Progenitor cell of endocrine pancreas (in vitro differentiated cells): ENCODE measurements at regions not wholly inside any gene's neighbourhood (a gene's known extent, or its start where the extent isn't known, plus 50 kb on each side); places are given as distances from the start of the nearest gene placed in this dataset.

Experiments
- DNase-seq: peaks from one replicate; pipeline ENCODE4 v3.0.0; 2021; ENCODE audit warnings: low spot score; ENCODE audit not compliant: unreplicated experiment
- H3K27ac Mint-ChIP-seq: 2 replicates; pipeline ENCODE4 v1.8.0; 2021; ENCODE audit warnings: mild to moderate bottlenecking, moderate library complexity, mixed read lengths
- H3K27me3 Mint-ChIP-seq: 2 replicates; pipeline ENCODE4 v1.8.0; 2021; ENCODE audit warnings: mixed read lengths
- H3K36me3 Mint-ChIP-seq: 2 replicates; pipeline ENCODE4 v1.8.0; 2022; ENCODE audit warnings: mixed read lengths; ENCODE audit not compliant: insufficient read depth
- H3K4me1 Mint-ChIP-seq: 2 replicates; pipeline ENCODE4 v1.8.0; 2021; ENCODE audit warnings: low read depth, mixed read lengths
- H3K4me3 Mint-ChIP-seq: 2 replicates; pipeline ENCODE4 v1.8.0; 2021; ENCODE audit warnings: low read depth, mild to moderate bottlenecking, moderate library complexity, mixed read lengths
- H3K9me3 Mint-ChIP-seq: 2 replicates; pipeline ENCODE4 v1.8.0; 2021; ENCODE audit warnings: low read depth, mixed read lengths
- TF ChIP-seq, protein P1 (sequence below): fragments of 200-600 bp; sonication (generic); IDR thresholded peaks from one replicate; pipeline ENCODE4 v1.5.0; 2021; ENCODE audit warnings: antibody characterized with exemption, mild to moderate bottlenecking; ENCODE audit not compliant: unreplicated experiment

DNA sequence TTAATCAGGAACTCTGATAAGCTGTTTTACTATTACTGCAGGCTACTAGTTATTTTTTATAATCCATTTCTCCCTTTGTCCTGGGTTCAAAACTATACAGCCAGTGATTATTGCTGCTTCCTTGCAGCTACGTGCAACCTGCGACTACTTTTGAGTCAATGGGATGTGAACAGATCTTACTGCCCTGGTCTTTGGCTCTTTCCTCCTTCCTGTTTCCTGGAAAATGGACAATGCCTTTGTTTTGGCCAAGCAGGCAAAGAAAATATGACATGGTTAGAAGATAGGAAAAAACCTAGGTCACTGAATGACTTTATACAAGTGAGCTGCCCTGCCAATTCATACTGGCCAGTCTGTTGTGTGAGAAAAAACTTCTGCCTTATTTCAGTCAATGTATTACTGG lies 201.2 kb upstream of the KLF12 start:
- no peak for DNase-seq
- TF ChIP-seq, protein P1, sequence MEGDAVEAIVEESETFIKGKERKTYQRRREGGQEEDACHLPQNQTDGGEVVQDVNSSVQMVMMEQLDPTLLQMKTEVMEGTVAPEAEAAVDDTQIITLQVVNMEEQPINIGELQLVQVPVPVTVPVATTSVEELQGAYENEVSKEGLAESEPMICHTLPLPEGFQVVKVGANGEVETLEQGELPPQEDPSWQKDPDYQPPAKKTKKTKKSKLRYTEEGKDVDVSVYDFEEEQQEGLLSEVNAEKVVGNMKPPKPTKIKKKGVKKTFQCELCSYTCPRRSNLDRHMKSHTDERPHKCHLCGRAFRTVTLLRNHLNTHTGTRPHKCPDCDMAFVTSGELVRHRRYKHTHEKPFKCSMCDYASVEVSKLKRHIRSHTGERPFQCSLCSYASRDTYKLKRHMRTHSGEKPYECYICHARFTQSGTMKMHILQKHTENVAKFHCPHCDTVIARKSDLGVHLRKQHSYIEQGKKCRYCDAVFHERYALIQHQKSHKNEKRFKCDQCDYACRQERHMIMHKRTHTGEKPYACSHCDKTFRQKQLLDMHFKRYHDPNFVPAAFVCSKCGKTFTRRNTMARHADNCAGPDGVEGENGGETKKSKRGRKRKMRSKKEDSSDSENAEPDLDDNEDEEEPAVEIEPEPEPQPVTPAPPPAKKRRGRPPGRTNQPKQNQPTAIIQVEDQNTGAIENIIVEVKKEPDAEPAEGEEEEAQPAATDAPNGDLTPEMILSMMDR = no peak
- H3K4me1 Mint-ChIP-seq = no peaks in the 10 kb centered on the region
- H3K27ac Mint-ChIP-seq = no peak overlapping the region
- H3K27me3 Mint-ChIP-seq = no peaks in the 10 kb centered on the region
- no peaks in the 10 kb centered on the region for H3K36me3 Mint-ChIP-seq
- H3K9me3 Mint-ChIP-seq = no peaks in the 10 kb centered on the region
- no peak overlapping the region for H3K4me3 Mint-ChIP-seq

DNA sequence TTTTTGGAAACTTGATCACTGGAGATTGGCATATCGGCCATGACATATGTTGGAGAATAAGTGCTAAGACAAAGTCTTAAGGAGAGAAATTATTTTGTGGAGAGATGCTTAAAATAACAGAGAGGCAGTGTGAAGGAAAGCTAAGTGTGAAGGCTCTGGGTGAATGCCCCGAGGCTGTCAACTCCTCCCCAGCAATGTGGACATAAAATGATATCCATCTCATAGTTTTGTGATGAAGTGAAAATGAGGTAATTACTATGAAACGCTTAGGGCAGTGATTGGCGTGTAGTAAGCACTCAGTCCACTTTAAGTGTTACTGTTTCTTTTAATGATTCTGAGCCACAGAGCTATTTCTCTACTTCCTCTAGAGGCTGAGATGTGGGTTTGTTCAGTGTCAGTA lies 195.8 kb upstream of the KLF12 start:
- H3K4me3 Mint-ChIP-seq = no peak overlapping the region
- no peaks in the 10 kb centered on the region for H3K4me1 Mint-ChIP-seq
- no peak overlapping the region for H3K27ac Mint-ChIP-seq
- no peaks in the 10 kb centered on the region for H3K9me3 Mint-ChIP-seq
- no peaks in the 10 kb centered on the region for H3K36me3 Mint-ChIP-seq
- DNase-seq = no peak
- no peaks in the 10 kb centered on the region for H3K27me3 Mint-ChIP-seq
- TF ChIP-seq, protein P1 = no peak

DNA sequence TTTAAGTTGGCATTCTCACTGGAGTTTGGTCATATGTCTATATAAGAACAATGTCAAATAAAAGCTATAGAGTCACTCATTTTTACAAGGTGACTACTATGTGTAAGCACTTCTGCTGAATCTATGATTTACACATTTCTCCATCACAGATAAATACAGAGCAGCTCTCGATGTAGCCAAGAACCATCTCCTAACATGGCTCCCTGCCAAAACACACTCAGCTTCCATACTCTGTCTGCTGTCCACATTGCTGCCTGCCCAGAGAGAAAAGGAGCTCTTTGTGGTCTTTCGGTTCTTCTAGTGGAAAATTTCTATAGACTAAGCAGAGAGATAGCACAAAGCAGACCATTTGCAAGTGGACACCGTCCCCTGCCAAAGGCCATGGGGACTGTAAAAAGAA lies 190.9 kb upstream of the KLF12 start:
- DNase-seq = no peak
- Mint-ChIP-seq H3K36me3 (no peaks in the 10 kb centered on the region), H3K27me3 (no peaks in the 10 kb centered on the region), H3K27ac (no peak overlapping the region), H3K9me3 (no peaks in the 10 kb centered on the region), H3K4me1 (no peaks in the 10 kb centered on the region), H3K4me3 (no peak overlapping the region)
- TF ChIP-seq, protein P1 = no peak

DNA sequence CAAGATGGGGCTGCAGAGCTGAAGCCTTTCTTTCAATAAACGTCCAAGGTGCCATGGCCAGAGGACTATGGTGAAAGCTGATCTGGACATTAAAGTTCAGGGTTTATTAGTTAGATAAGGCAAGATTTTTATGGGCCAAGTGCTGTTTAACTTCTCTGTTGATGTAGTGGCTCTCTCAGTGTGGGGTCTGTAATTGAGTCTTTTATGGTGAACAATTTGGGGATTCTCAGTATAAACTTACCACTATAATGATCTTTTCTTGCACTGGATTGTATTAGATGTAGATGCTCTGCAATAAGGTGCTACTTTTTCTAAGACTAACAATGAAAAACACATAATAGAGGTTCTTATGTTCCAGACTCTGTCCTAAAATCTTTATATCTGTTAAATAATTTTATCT lies 190.1 kb upstream of the KLF12 start:
- Mint-ChIP-seq H3K27me3 (no peaks in the 10 kb centered on the region), H3K4me3 (no peak overlapping the region), H3K9me3 (no peaks in the 10 kb centered on the region), H3K27ac (no peak overlapping the region), H3K4me1 (no peaks in the 10 kb centered on the region), H3K36me3 (no peaks in the 10 kb centered on the region)
- TF ChIP-seq, protein P1 = no peak
- no peak for DNase-seq

DNA sequence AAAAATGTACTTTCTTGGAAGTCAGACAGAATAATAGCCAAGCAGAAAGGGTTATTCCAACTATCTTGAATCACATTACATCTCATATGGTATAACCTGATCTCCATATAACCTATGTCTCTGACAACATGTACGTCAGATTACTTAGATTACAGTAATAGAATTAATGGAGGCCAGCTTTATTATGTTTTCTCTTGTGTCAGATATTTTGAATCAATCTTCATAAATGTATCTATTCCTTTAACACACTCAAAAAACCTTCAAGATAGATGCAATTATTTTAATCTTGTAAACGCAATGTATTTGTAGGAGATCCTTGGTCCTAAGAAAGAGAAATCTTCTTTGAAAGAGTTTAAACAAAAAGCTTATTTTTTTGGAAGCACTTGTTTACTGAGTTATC lies 188.4 kb upstream of the KLF12 start:
- no peak for DNase-seq
- H3K27me3 Mint-ChIP-seq = no peaks in the 10 kb centered on the region
- H3K4me1 Mint-ChIP-seq = no peaks in the 10 kb centered on the region
- no peaks in the 10 kb centered on the region for H3K36me3 Mint-ChIP-seq
- TF ChIP-seq, protein P1 = no peak
- H3K27ac Mint-ChIP-seq = no peak overlapping the region
- H3K4me3 Mint-ChIP-seq = no peak overlapping the region
- no peaks in the 10 kb centered on the region for H3K9me3 Mint-ChIP-seq
